Endothelial cell (in vitro differentiated cells): ENCODE measurements at regions not wholly inside any gene's neighbourhood (a gene's known extent, or its start where the extent isn't known, plus 50 kb on each side); places are given as distances from the start of the nearest gene placed in this dataset.

Experiments
- DNase-seq: peaks from one replicate; pipeline ENCODE4 v3.0.0; 2021; ENCODE audit warnings: low spot score
- H3K27ac Mint-ChIP-seq: one replicate; pipeline ENCODE4 v1.8.0; 2021; ENCODE audit warnings: mixed read lengths, inconsistent platforms; ENCODE audit not compliant: unreplicated experiment
- H3K27me3 Mint-ChIP-seq: one replicate; pipeline ENCODE4 v1.8.0; 2021; ENCODE audit warnings: mild to moderate bottlenecking, moderate library complexity, mixed read lengths, inconsistent platforms; ENCODE audit not compliant: unreplicated experiment
- H3K36me3 Mint-ChIP-seq: one replicate; pipeline ENCODE4 v1.8.0; 2021; ENCODE audit warnings: mild to moderate bottlenecking, low read depth, mixed read lengths, inconsistent platforms; ENCODE audit not compliant: unreplicated experiment
- H3K4me1 Mint-ChIP-seq: one replicate; pipeline ENCODE4 v1.8.0; 2021; ENCODE audit warnings: mild to moderate bottlenecking, mixed read lengths, inconsistent platforms; ENCODE audit not compliant: unreplicated experiment
- H3K4me3 Mint-ChIP-seq: one replicate; pipeline ENCODE4 v1.8.0; 2021; ENCODE audit warnings: mild to moderate bottlenecking, mixed read lengths, inconsistent platforms; ENCODE audit not compliant: unreplicated experiment
- H3K9me3 Mint-ChIP-seq: one replicate; pipeline ENCODE4 v1.8.0; 2021; ENCODE audit warnings: mixed read lengths, inconsistent platforms; ENCODE audit not compliant: unreplicated experiment
- CTCF ChIP-seq: fragments of 200-600 bp; sonication (generic); IDR thresholded peaks from one replicate; pipeline ENCODE4 v1.5.0; 2021; ENCODE audit warnings: antibody characterized with exemption; ENCODE audit not compliant: unreplicated experiment

GRCh38 chr18:45498287-45498658 lies 117.0 kb upstream of the SLC14A2 start:
- peaks cover 3% of the 10 kb centered on the region for H3K27me3 Mint-ChIP-seq
- peaks cover 9% of the 10 kb centered on the region for H3K4me1 Mint-ChIP-seq
- no peak for TF ChIP-seq CTCF
- no peaks in the 10 kb centered on the region for H3K36me3 Mint-ChIP-seq
- DNase-seq: no peak
- no peaks in the 10 kb centered on the region for H3K9me3 Mint-ChIP-seq
- H3K27ac Mint-ChIP-seq: no peak overlapping the region
- no peak overlapping the region for H3K4me3 Mint-ChIP-seq

- no peaks in the 10 kb centered on the region for H3K27me3 Mint-ChIP-seq
- TF ChIP-seq CTCF: no peak
- peaks cover 9% of the 10 kb centered on the region for H3K4me1 Mint-ChIP-seq
- no peak for DNase-seq
- no peaks in the 10 kb centered on the region for H3K9me3 Mint-ChIP-seq
- no peak overlapping the region for H3K27ac Mint-ChIP-seq
- no peak overlapping the region for H3K4me3 Mint-ChIP-seq
- H3K36me3 Mint-ChIP-seq: no peaks in the 10 kb centered on the region
Observed at GRCh38 chr18:45503990-45504389, 111.3 kb upstream of the SLC14A2 start.

- H3K27ac Mint-ChIP-seq: no peak overlapping the region
- no peaks in the 10 kb centered on the region for H3K9me3 Mint-ChIP-seq
- H3K4me1 Mint-ChIP-seq: peaks cover 7% of the 10 kb centered on the region
- H3K27me3 Mint-ChIP-seq: peaks cover 2% of the 10 kb centered on the region
- no peak for DNase-seq
- TF ChIP-seq CTCF: no peak
- no peaks in the 10 kb centered on the region for H3K36me3 Mint-ChIP-seq
- no peak overlapping the region for H3K4me3 Mint-ChIP-seq
Observed at GRCh38 chr18:45505497-45506206, 109.6 kb upstream of the SLC14A2 start.

- Mint-ChIP-seq H3K4me3 (no peak overlapping the region), H3K27ac (no peak overlapping the region), H3K36me3 (no peaks in the 10 kb centered on the region), H3K4me1 (no peaks in the 10 kb centered on the region), H3K27me3 (peaks cover 2% of the 10 kb centered on the region), H3K9me3 (no peaks in the 10 kb centered on the region)
- no peak for DNase-seq
- TF ChIP-seq CTCF: no peak
Observed at GRCh38 chr18:45506951-45507350, 108.3 kb upstream of the SLC14A2 start.

GRCh38 chr18:45509535-45509934 lies 105.7 kb upstream of the SLC14A2 start:
- no peak for DNase-seq
- no peak for TF ChIP-seq CTCF
- H3K27me3 Mint-ChIP-seq: peaks cover 2% of the 10 kb centered on the region
- H3K4me3 Mint-ChIP-seq: no peak overlapping the region
- no peaks in the 10 kb centered on the region for H3K9me3 Mint-ChIP-seq
- H3K27ac Mint-ChIP-seq: no peak overlapping the region
- no peaks in the 10 kb centered on the region for H3K36me3 Mint-ChIP-seq
- no peaks in the 10 kb centered on the region for H3K4me1 Mint-ChIP-seq
